ENCODE measurements at regions not wholly inside any gene's neighbourhood (a gene's known extent, or its start where the extent isn't known, plus 50 kb on each side); places are given as distances from the start of the nearest gene placed in this dataset.

- no peak for TF ChIP-seq POLR2A (IDR thresholded peaks at IDR 0.05; ENCODE audit: low read depth, low read length)
- FAIRE-seq (no peak), DNase-seq (ENCODE audit: insufficient read length, low spot score) (no peak)
Measured at GRCh38 chr13:109836629-109837607, 50.5 kb upstream of the IRS2 start.
